GM23338 (cell line): ENCODE measurements at regions not wholly inside any gene's neighbourhood (a gene's known extent, or its start where the extent isn't known, plus 50 kb on each side); places are given as distances from the start of the nearest gene placed in this dataset.
"Not testable (repeated sequence)": the region's sequence is repeated elsewhere in the genome, so short reads cannot be mapped to it uniquely, and the experiment has no call there.

ENCODE experiments used
- ATAC-seq: fragments of 200-7000 bp; cut with Tn5 transposase; 3 replicates; pipeline ENCODE4 v1.9.1; 2020
- DNase-seq: peaks from one replicate; pipeline ENCODE4 v3.0.0-alpha.2; 2015; ENCODE audit warnings: low spot score
- H2AFZ ChIP-seq: fragments of 200-600 bp; sonication (generic); 2 replicates; pipeline ENCODE4 v1.8.0; 2016; ENCODE audit warnings: antibody characterized with exemption, mild to moderate bottlenecking, moderate library complexity
- H3F3A ChIP-seq: fragments of 200-600 bp; sonication (generic); replicated peaks from 2 replicates; pipeline ENCODE4 v1.8.0; 2017; ENCODE audit warnings: antibody characterized with exemption, mixed run types, low read depth
- H3K27ac ChIP-seq: fragments of 200-600 bp; sonication (generic); 2 replicates; pipeline ENCODE4 v1.6.1; 2016; ENCODE audit warnings: low read depth
- H3K27me3 ChIP-seq: fragments of 200-600 bp; sonication (generic); 2 replicates; pipeline ENCODE4 v1.8.0; 2016; ENCODE audit warnings: mild to moderate bottlenecking, mixed run types, moderate library complexity; ENCODE audit not compliant: insufficient read depth
- H3K36me3 ChIP-seq: fragments of 200-600 bp; sonication (generic); 2 replicates; pipeline ENCODE4 v1.8.0; 2016; ENCODE audit warnings: mild to moderate bottlenecking; ENCODE audit not compliant: insufficient read depth
- H3K4me1 ChIP-seq: fragments of 200-600 bp; sonication (generic); 2 replicates; pipeline ENCODE4 v1.8.0; 2016; ENCODE audit warnings: mild to moderate bottlenecking, moderate library complexity; ENCODE audit not compliant: insufficient read depth
- H3K4me2 ChIP-seq: fragments of 200-600 bp; sonication (generic); 2 replicates; pipeline ENCODE4 v1.7.1; 2017; ENCODE audit warnings: mixed run types
- H3K4me3 ChIP-seq: fragments of 200-600 bp; sonication (generic); 2 replicates; pipeline ENCODE4 v1.6.1; 2016; ENCODE audit warnings: mixed run types
- H3K79me2 ChIP-seq: fragments of 200-600 bp; sonication (generic); replicated peaks from 2 replicates; pipeline ENCODE4 v1.8.0; 2017; ENCODE audit warnings: mild to moderate bottlenecking; ENCODE audit not compliant: insufficient read depth
- H3K9me2 ChIP-seq: fragments of 200-600 bp; sonication (generic); 2 replicates; pipeline ENCODE4 v1.8.0; 2017; ENCODE audit not compliant: insufficient read depth
- H4K20me1 ChIP-seq: fragments of 200-600 bp; sonication (generic); replicated peaks from 2 replicates; pipeline ENCODE4 v1.8.0; 2017; ENCODE audit warnings: mild to moderate bottlenecking; ENCODE audit not compliant: insufficient read depth
- H3K27ac Mint-ChIP-seq: 2 replicates; pipeline ENCODE4 v1.8.0; 2020; ENCODE audit warnings: inconsistent platforms, mild to moderate bottlenecking, moderate library complexity, mixed read lengths
- H3K27me3 Mint-ChIP-seq: 3 replicates; pipeline ENCODE4 v1.8.0; 2022; ENCODE audit warnings: low read depth, mild to moderate bottlenecking, moderate library complexity, mixed read lengths, inconsistent platforms; ENCODE audit not compliant: insufficient read depth, poor library complexity
- H3K36me3 Mint-ChIP-seq: 3 replicates; pipeline ENCODE4 v1.8.0; 2021; ENCODE audit warnings: low read depth, mild to moderate bottlenecking, inconsistent platforms, moderate library complexity, mixed read lengths
- H3K4me1 Mint-ChIP-seq: 3 replicates; pipeline ENCODE4 v1.8.0; 2020; ENCODE audit warnings: mild to moderate bottlenecking, inconsistent platforms, mixed read lengths
- H3K4me3 Mint-ChIP-seq: 3 replicates; pipeline ENCODE4 v1.8.0; 2021; ENCODE audit warnings: moderate library complexity, mild to moderate bottlenecking, inconsistent platforms, mixed read lengths
- H3K9me3 Mint-ChIP-seq: 3 replicates; pipeline ENCODE4 v1.8.0; 2020; ENCODE audit warnings: moderate library complexity, mild to moderate bottlenecking, inconsistent platforms, mixed read lengths
- CREB1 ChIP-seq: fragments of 250-450 bp; sonication (Bioruptor Pico); IDR thresholded peaks from 2 replicates; pipeline ENCODE4 v1.5.0; 2020; ENCODE audit warnings: low read depth, mild to moderate bottlenecking, moderate library complexity
- ETS1 ChIP-seq: IDR thresholded peaks from 2 replicates; pipeline ENCODE4 v1.6.1; 2016; ENCODE audit warnings: antibody characterized with exemption
- EZH2 ChIP-seq: fragments of 200-600 bp; sonication (generic); IDR thresholded peaks from one replicate; pipeline ENCODE4 v1.8.0; 2017; ENCODE audit warnings: antibody characterized with exemption, mild to moderate bottlenecking, low read depth; ENCODE audit not compliant: unreplicated experiment
- NANOG ChIP-seq: IDR thresholded peaks from 2 replicates; pipeline ENCODE4 v1.6.1; 2016; ENCODE audit warnings: antibody characterized with exemption, borderline replicate concordance
- POLR2AphosphoS5 ChIP-seq: IDR thresholded peaks from 2 replicates; pipeline ENCODE4 v1.6.1; 2016; ENCODE audit warnings: antibody characterized with exemption, low read depth
- ZNF462 ChIP-seq: fragments of 250-450 bp; sonication (Bioruptor Pico); IDR thresholded peaks from 2 replicates; pipeline ENCODE4 v1.5.0; 2020; ENCODE audit warnings: mild to moderate bottlenecking, moderate library complexity

GRCh38 chr5:179459771-179460170, 90.6 kb upstream of the RUFY1 start (continued):
- TF ChIP-seq ZNF462: no peak

- ATAC-seq: no peak
- TF ChIP-seq CREB1 (CRISPR knock-in tag) (no peak), EZH2 (no peak), POLR2AphosphoS5 (no peak), ETS1 (no peak), NANOG (no peak)
- Histone ChIP-seq H3K9me2 (no peaks in the 10 kb centered on the region), H3K27ac (no peak overlapping the region), H3K4me2 (no peak overlapping the region), H3K4me3 (no peak overlapping the region), H3K79me2 (no peaks in the 10 kb centered on the region), H3K36me3 (no peaks in the 10 kb centered on the region), H2AFZ (no peak overlapping the region), H3K27me3 (no peaks in the 10 kb centered on the region), H3K4me1 (no peaks in the 10 kb centered on the region), H4K20me1 (no peaks in the 10 kb centered on the region), H3F3A (no peaks in the 10 kb centered on the region)
- Mint-ChIP-seq H3K9me3 (peaks cover 45% of the 10 kb centered on the region), H3K27me3 (peaks cover 13% of the 10 kb centered on the region), H3K36me3 (peaks cover 24% of the 10 kb centered on the region), H3K4me3 (no peak overlapping the region), H3K4me1 (no peaks in the 10 kb centered on the region), H3K27ac (no peak overlapping the region)
- DNase-seq: no peak
Measured at GRCh38 chr5:179457612-179458011, 92.7 kb upstream of the RUFY1 start.

GRCh38 chr5:179456075-179456474, 94.3 kb upstream of the RUFY1 start:
- Mint-ChIP-seq H3K36me3 (peaks cover 24% of the 10 kb centered on the region), H3K9me3 (peaks cover 57% of the 10 kb centered on the region), H3K27me3 (peaks cover 15% of the 10 kb centered on the region)
- not testable (repeated sequence) for H3K4me2 ChIP-seq, H3K4me1 Mint-ChIP-seq, H3K4me3 ChIP-seq, H3K27ac Mint-ChIP-seq, H4K20me1 ChIP-seq, H3K79me2 ChIP-seq, H2AFZ ChIP-seq, H3K27me3 ChIP-seq, H3K4me1 ChIP-seq, H3K36me3 ChIP-seq, H3F3A ChIP-seq, ATAC-seq, H3K27ac ChIP-seq, H3K9me2 ChIP-seq, H3K4me3 Mint-ChIP-seq, DNase-seq
